HG03025 (cell line): ENCODE measurements at regions not wholly inside any gene's neighbourhood (a gene's known extent, or its start where the extent isn't known, plus 50 kb on each side); places are given as distances from the start of the nearest gene placed in this dataset.
"Not testable (repeated sequence)": the region's sequence is repeated elsewhere in the genome, so short reads cannot be mapped to it uniquely, and the experiment has no call there.

Experiments used
- ATAC-seq: cut with Tn5 transposase; IDR thresholded peaks from one replicate; pipeline ENCODE4 v1.9.1; 2021; ENCODE audit warnings: mild to moderate bottlenecking, moderate library complexity; ENCODE audit not compliant: unreplicated experiment, low FRiP score

GRCh38 chr6:67493682-67494081, 1141.4 kb upstream of the ADGRB3 start:
- no peak for ATAC-seq

GRCh38 chr6:67475700-67476099, 1159.4 kb upstream of the ADGRB3 start:
- ATAC-seq = no peak

GRCh38 chr6:67467341-67467740, 1167.7 kb upstream of the ADGRB3 start:
- ATAC-seq = no peak

- not testable (repeated sequence) for ATAC-seq
These were observed 1172.4 kb upstream of the ADGRB3 start for GRCh38 chr6:67462725-67463124.

- ATAC-seq = no peak
These were observed 1175.5 kb upstream of the ADGRB3 start for GRCh38 chr6:67459556-67459955.

- ATAC-seq = no peak
These were observed 1176.8 kb upstream of the ADGRB3 start for GRCh38 chr6:67458265-67458664.

GRCh38 chr6:67451874-67452273, 1183.2 kb upstream of the ADGRB3 start:
- no peak for ATAC-seq

- peak; percentile 92 for ATAC-seq
These were observed 1184.4 kb upstream of the ADGRB3 start for GRCh38 chr6:67450641-67451040.

GRCh38 chr6:67449602-67450001, 1185.5 kb upstream of the ADGRB3 start:
- ATAC-seq = no peak

GRCh38 chr6:67433124-67433523, 1202.0 kb upstream of the ADGRB3 start:
- ATAC-seq = no peak

- no peak for ATAC-seq
These were observed 1204.0 kb upstream of the ADGRB3 start for GRCh38 chr6:67431076-67431475.

GRCh38 chr6:67426686-67427085, 1208.4 kb upstream of the ADGRB3 start:
- ATAC-seq = not testable (repeated sequence)

- no peak for ATAC-seq
These were observed 1223.0 kb upstream of the ADGRB3 start for GRCh38 chr6:67412035-67412434.

GRCh38 chr6:67411036-67411435, 1224.0 kb upstream of the ADGRB3 start:
- ATAC-seq = no peak

GRCh38 chr6:67394254-67394653, 1240.8 kb upstream of the ADGRB3 start:
- ATAC-seq = no peak

- ATAC-seq = no peak
These were observed 1241.7 kb upstream of the ADGRB3 start for GRCh38 chr6:67393356-67393755.

GRCh38 chr6:67391955-67392354, 1243.1 kb upstream of the ADGRB3 start:
- ATAC-seq = no peak

- no peak for ATAC-seq
These were observed 1265.4 kb upstream of the ADGRB3 start for GRCh38 chr6:67369679-67370078.

GRCh38 chr6:67362976-67363375, 1272.1 kb upstream of the ADGRB3 start:
- ATAC-seq = no peak

GRCh38 chr6:67361264-67361663, 1273.8 kb upstream of the ADGRB3 start:
- no peak for ATAC-seq

GRCh38 chr6:67358241-67358640, 1276.8 kb upstream of the ADGRB3 start:
- ATAC-seq = no peak

GRCh38 chr6:67353861-67354260, 1281.2 kb upstream of the ADGRB3 start:
- ATAC-seq = no peak

- no peak for ATAC-seq
These were observed 1282.4 kb upstream of the ADGRB3 start for GRCh38 chr6:67352717-67353116.
